ENCODE measurements at regions not wholly inside any gene's neighbourhood (a gene's known extent, or its start where the extent isn't known, plus 50 kb on each side); places are given as distances from the start of the nearest gene placed in this dataset.

- TF ChIP-seq EZH2phosphoT487 (IDR thresholded peaks at IDR 0.05; ENCODE audit: low read depth) (no peak), CTCF (IDR thresholded peaks at IDR 0.05; ENCODE audit: low read depth, low read length) (no peak)
- H2AFZ ChIP-seq (ENCODE audit: low read depth, low read length) = no peak overlapping the region
- no peak overlapping the region for H3K9ac ChIP-seq (ENCODE audit: low read length)
- H3K36me3 ChIP-seq (replicated peaks; ENCODE audit: low read depth, low read length) = no peaks in the 10 kb centered on the region
- no peak overlapping the region for H3K4me3 ChIP-seq (ENCODE audit: low read length)
- no peaks in the 10 kb centered on the region for H3K27me3 ChIP-seq (ENCODE audit: low read depth, low read length)
- no peak overlapping the region for H3K27ac ChIP-seq (ENCODE audit: low read length)
- H3K4me1 ChIP-seq (ENCODE audit: low read length) = no peaks in the 10 kb centered on the region
- H3K4me2 ChIP-seq (ENCODE audit: low read length) = no peak overlapping the region
- H3K9me3 ChIP-seq (ENCODE audit: insufficient read depth, low read length) = no peaks in the 10 kb centered on the region; the same call in 1 of the 2 replicates
- no peaks in the 10 kb centered on the region for H3K79me2 ChIP-seq (ENCODE audit: low read length)
- H4K20me1 ChIP-seq (ENCODE audit: insufficient read depth, low read length) = no peaks in the 10 kb centered on the region
Observed at GRCh38 chr13:97068151-97068550, 73.9 kb upstream of the OXGR1 start.

GRCh38 chr13:97069050-97069815 is 75.0 kb upstream of the OXGR1 start:
- Histone ChIP-seq H3K27me3 (ENCODE audit: low read depth, low read length) (no peaks in the 10 kb centered on the region), H3K79me2 (ENCODE audit: low read length) (no peaks in the 10 kb centered on the region), H3K9ac (ENCODE audit: low read length) (no peak overlapping the region), H2AFZ (ENCODE audit: low read depth, low read length) (no peak overlapping the region), H3K36me3 (replicated peaks; ENCODE audit: low read depth, low read length) (no peaks in the 10 kb centered on the region), H3K27ac (ENCODE audit: low read length) (no peak overlapping the region), H3K4me3 (ENCODE audit: low read length) (no peak overlapping the region), H4K20me1 (ENCODE audit: insufficient read depth, low read length) (no peaks in the 10 kb centered on the region), H3K4me2 (ENCODE audit: low read length) (no peak overlapping the region), H3K4me1 (ENCODE audit: low read length) (no peaks in the 10 kb centered on the region), H3K9me3 (ENCODE audit: insufficient read depth, low read length) (peaks cover 5% of the 10 kb centered on the region)
- TF ChIP-seq CTCF (IDR thresholded peaks at IDR 0.05; ENCODE audit: low read depth, low read length) (no peak), EZH2phosphoT487 (IDR thresholded peaks at IDR 0.05; ENCODE audit: low read depth) (no peak)

GRCh38 chr13:97072297-97072696 is 78.0 kb upstream of the OXGR1 start:
- no peaks in the 10 kb centered on the region for H3K4me1 ChIP-seq (ENCODE audit: low read length)

GRCh38 chr13:97074618-97075017 is 80.3 kb upstream of the OXGR1 start:
- TF ChIP-seq EZH2phosphoT487 (IDR thresholded peaks at IDR 0.05; ENCODE audit: low read depth) (no peak), CTCF (IDR thresholded peaks at IDR 0.05; ENCODE audit: low read depth, low read length) (no peak)
- no peaks in the 10 kb centered on the region for H4K20me1 ChIP-seq (ENCODE audit: insufficient read depth, low read length)

More at GRCh38 chr13:97072297-97072696, 78.0 kb upstream of the OXGR1 start:
- TF ChIP-seq EZH2phosphoT487 (IDR thresholded peaks at IDR 0.05; ENCODE audit: low read depth) (no peak), CTCF (IDR thresholded peaks at IDR 0.05; ENCODE audit: low read depth, low read length) (no peak)
- Histone ChIP-seq H3K27ac (ENCODE audit: low read length) (no peak overlapping the region), H2AFZ (ENCODE audit: low read depth, low read length) (no peak overlapping the region), H3K9ac (ENCODE audit: low read length) (no peak overlapping the region), H3K4me3 (ENCODE audit: low read length) (no peak overlapping the region), H3K9me3 (ENCODE audit: insufficient read depth, low read length) (peaks cover 15% of the 10 kb centered on the region), H4K20me1 (ENCODE audit: insufficient read depth, low read length) (no peaks in the 10 kb centered on the region), H3K27me3 (ENCODE audit: low read depth, low read length) (no peaks in the 10 kb centered on the region), H3K4me2 (ENCODE audit: low read length) (no peak overlapping the region), H3K79me2 (ENCODE audit: low read length) (no peaks in the 10 kb centered on the region), H3K36me3 (replicated peaks; ENCODE audit: low read depth, low read length) (no peaks in the 10 kb centered on the region)

More at GRCh38 chr13:97074618-97075017, 80.3 kb upstream of the OXGR1 start:
- H3K9ac ChIP-seq (ENCODE audit: low read length) = no peak overlapping the region
- no peak overlapping the region for H3K4me2 ChIP-seq (ENCODE audit: low read length)
- H3K36me3 ChIP-seq (replicated peaks; ENCODE audit: low read depth, low read length) = no peaks in the 10 kb centered on the region
- H3K9me3 ChIP-seq (ENCODE audit: insufficient read depth, low read length) = peaks cover 15% of the 10 kb centered on the region
- H3K79me2 ChIP-seq (ENCODE audit: low read length) = no peaks in the 10 kb centered on the region
- H3K4me3 ChIP-seq (ENCODE audit: low read length) = no peak overlapping the region
- H3K27me3 ChIP-seq (ENCODE audit: low read depth, low read length) = no peaks in the 10 kb centered on the region
- H3K27ac ChIP-seq (ENCODE audit: low read length) = no peak overlapping the region
- no peak overlapping the region for H2AFZ ChIP-seq (ENCODE audit: low read depth, low read length)
- no peaks in the 10 kb centered on the region for H3K4me1 ChIP-seq (ENCODE audit: low read length)
